GM12892 (cell line): ENCODE measurements at regions not wholly inside any gene's neighbourhood (a gene's known extent, or its start where the extent isn't known, plus 50 kb on each side); places are given as distances from the start of the nearest gene placed in this dataset.

Experiments
- POLR2A ChIP-seq: IDR thresholded peaks from 2 replicates; pipeline ENCODE4 v1.6.1; 2011; ENCODE audit warnings: low read depth, low read length, control low read depth
- POLR2AphosphoS5 ChIP-seq: IDR thresholded peaks from 2 replicates; pipeline ENCODE4 v1.6.1; 2011; ENCODE audit warnings: low read depth, low read length, control low read depth

DNA sequence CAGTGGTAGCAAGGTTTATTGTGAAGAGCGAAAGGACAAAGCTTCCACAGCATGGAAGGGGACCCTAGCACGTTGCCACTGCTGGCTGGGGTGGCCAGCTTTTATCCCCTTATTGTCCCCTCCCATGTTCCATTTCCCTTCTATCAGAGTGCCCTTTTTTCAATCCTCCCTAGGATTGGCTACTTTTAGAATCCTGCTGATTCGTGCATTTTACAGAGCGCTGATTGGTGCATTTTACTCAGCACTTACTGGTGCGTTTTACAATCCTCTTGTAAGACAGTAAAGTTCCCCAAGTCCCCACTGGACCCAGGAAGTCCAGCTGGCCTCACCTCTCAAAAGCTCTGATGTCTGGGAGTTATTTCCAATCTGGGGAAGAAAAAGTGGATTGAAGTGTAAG is 90.1 kb downstream of the CD8B2 start:
- TF ChIP-seq POLR2A (no peak), POLR2AphosphoS5 (no peak)
